ENCODE measurements at regions not wholly inside any gene's neighbourhood (a gene's known extent, or its start where the extent isn't known, plus 50 kb on each side); places are given as distances from the start of the nearest gene placed in this dataset.
A peak's percentile ranks its signal among the peaks of the same experiment; 100 is the strongest.
"Not testable (repeated sequence)": the region's sequence is repeated elsewhere in the genome, so short reads cannot be mapped to it uniquely, and the experiment has no call there.

DNA sequence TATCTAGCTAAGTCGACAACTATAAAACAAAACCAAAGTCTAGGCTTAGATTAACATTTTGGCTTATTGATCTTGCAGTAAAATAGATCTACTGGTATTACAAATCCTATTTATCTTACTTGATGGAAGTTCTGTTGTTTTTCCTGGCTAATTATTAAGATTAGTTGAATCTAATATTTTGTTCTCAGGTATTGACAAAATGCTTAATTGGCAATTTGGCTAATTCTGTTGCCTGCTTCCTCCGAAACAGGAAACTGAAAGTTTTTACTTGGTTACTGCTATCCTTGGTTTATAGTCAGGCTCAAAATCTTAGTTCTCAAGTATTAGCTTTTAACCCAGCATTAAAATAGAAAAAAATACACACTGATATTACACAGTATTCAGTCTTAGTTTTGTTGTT, 820.5 kb downstream of the NR2F1-AS1 start:
- no peak for DNase-seq (ENCODE audit: low read depth in 4 of 4, low spot score in 3 of 4)

DNA sequence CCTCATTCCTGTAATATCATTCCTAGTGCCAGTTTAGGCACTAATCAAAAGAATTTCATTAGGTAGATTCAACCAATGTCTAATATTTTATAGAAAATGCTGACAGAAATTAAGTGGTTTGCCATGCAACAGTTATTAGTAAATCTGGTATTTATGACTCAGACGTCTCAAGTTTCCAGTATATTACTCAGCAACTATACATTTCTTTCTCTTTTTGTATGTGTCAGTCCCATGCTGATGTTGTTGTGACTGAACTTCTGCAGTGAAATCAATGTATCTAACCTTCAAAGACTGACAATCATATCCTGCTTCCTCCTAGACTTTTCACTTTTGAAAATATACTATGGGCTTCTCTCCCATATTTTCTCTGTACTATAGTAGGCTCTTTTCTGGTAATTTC, 822.5 kb downstream of the NR2F1-AS1 start:
- DNase-seq (ENCODE audit: low read depth in 4 of 4, low spot score in 3 of 4): no peak

DNA sequence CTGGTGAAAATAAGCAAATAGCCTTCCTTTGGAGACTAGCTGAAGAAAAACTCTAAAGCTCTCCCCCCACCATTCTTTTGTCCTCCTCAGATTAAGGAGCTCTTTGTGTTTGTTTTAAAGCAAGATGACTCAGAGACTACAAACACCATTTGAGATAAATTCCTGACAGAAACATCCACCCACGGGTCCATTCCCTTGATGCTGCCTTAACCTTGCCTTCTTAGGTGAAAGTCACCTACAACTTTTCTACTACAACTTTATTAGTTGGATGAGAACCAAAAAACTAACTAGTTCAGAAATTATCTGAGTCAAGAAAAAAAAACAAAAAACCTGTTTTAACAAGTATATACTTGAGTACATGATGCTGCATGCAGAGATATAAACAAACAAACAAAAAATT, 831.1 kb downstream of the NR2F1-AS1 start:
- no peak for DNase-seq (ENCODE audit: low read depth in 4 of 4, low spot score in 3 of 4)

DNA sequence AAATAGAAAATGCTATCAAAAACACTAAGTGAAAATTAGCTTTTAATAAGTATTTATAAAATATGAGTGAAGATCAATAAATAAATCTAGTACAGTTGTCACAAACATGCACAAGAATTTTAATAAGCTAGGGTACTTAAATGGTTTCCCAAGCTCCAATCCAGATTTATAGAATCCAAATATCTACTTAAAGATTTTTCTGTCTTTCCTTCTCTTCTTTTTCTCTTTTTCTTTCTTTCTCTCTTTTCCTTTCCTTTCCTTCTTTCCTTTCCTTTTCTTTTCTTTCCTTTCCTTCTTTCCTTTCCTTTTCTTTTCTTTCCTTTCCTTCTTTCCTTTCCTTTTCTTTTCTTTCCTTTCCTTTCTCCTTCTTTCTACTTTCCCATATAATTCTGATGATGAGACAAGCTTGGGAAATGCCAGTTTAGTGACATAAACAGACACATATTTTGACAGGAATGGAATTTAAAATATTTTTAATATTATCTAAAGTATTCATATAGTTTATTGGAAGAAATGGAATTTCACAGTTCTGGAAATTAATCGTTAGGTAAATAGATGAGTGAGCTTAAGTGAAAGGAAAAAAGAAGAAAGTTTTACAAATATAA, 832.8 kb downstream of the NR2F1-AS1 start:
- no peak for DNase-seq (ENCODE audit: low read depth in 4 of 4, low spot score in 3 of 4)

DNA sequence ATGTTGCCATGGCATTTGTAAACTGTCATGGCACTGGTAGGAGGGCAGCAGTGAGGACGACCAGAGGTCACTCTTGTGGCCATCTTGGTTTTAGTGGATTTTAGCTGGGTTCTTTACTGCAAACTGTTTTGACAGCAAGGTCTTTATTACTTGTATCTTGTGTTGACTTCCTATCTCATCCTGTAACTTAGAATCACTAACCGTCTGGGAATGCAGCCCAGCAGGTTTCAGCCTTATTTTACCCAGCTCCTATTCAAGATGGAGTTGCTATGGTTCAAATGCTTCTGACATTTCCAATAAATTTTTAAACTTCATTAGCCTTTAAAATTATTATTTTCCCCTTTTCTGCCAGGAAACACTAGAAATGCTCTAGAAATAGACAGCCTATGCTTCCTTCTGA, 839.1 kb downstream of the NR2F1-AS1 start:
- DNase-seq (ENCODE audit: low read depth in 4 of 4, low spot score in 3 of 4): no peak

DNA sequence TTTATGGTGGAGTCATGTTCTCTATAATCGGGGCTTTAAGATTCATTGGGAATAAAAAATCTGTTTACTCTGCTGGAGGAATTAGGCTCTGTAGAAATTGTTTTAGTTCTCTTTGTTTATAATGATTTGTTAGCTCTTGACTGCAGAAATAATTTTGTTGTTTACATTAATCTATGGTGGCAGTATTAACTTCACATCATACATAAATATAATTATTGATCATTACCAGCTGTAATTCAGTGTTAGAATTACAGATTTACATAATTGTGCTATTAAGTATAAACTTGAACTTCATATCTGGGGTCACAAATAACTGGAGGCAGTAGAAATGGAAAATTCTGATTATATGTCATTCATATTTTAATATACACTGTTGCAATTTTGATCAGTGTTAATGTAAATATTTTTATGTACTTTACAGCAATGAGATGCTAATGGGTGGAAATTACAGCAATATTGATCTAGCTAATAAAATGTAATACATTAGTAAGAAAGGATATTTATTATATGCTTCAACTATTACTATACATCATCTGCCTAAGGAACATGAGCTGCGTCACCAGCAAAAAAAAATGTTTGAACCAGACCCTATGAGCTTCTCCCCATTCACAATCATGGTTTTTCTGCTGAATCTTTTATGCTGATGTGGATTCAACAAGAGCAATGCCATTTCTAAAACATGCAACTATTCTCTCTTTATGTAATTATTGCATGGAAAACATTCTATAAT, 846.6 kb downstream of the NR2F1-AS1 start:
- no peak for DNase-seq (ENCODE audit: low read depth in 4 of 4, low spot score in 3 of 4)

DNA sequence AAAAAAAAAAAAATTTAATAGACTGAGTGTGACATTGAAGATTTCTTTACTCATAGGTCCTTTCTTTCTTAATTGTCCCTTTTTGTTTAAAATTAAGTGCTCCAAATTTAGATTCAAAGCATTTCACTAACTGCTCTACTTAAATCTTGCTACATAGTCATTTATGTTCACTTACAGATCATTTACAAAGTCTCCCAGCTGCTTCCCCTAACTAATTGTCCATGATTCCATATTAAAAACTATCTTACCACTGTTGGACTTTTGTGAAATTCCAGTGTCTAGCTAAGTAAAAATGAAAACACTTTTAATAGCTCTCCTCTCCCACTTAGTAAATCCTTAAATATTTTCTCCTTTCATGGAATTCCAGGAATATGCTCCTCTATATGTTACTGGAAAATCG, 850.5 kb downstream of the NR2F1-AS1 start:
- DNase-seq (ENCODE audit: low read depth in 4 of 4, low spot score in 3 of 4): no peak

DNA sequence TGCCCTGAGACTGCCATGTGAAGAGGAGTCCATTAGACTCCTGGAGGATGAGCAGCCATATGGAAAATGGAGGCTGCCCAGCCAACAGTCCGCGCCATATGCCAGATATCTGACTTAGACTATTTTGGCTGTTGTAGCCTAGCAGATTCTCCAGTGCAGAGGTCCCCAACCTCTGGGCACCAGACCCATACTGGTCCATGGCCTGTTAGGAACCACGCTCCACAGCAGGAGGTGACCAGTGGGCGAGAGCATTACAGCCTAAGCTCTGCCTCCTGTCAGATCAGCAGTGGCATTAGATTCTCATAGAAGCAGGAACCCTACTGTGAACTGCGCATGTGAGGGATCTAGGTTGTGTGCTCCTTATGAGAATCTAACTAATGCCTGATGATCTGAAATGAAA, 851.9 kb downstream of the NR2F1-AS1 start:
- no peak for DNase-seq (ENCODE audit: low read depth in 4 of 4, low spot score in 3 of 4)

DNA sequence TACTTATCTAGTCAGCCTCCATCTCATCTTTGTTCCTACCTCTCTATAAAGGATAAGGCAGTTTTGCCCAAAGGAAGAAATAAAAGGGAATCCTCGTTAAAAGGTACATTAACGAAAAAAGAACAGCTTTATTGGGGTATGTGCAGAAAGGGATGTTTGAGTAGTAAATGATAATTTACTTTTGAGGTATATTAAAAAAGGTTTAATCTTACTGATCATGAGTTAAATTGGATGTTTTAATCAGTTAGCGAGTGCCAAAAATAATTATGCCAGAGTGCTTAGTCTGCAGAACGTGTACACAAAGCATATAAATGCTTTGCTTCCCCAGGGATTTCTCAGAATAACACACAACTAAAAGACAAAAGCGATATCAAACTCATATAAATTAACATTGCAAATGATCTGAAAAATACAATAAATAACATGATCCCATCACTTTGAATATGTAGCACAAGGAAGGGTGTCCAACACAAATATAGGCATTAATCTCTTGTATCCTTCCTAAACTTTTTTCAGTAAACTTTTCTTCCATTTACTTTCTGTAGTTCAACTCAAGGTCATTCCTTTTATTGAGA, 865.0 kb downstream of the NR2F1-AS1 start:
- no peak for DNase-seq (ENCODE audit: low read depth in 4 of 4, low spot score in 3 of 4)

DNA sequence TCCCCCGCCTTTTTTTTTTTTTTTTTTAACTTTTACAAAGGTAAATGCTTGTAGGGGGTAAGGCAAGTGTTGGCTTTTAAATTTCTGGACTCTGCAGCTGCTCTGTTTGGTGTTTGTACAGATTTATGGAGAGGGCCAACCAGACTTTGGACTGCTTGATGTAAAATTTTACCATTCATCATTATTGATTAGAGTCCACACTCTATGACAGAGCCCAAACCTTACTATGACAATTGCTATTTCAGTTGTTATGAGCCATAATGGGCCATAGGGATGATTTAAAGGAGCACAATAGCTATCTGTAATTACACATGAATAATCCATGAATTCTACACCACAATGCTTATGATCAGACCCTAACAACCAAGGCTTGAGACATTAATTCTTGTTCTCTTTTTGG, 867.2 kb downstream of the NR2F1-AS1 start:
- no peak for DNase-seq (ENCODE audit: low read depth in 4 of 4, low spot score in 3 of 4)

DNA sequence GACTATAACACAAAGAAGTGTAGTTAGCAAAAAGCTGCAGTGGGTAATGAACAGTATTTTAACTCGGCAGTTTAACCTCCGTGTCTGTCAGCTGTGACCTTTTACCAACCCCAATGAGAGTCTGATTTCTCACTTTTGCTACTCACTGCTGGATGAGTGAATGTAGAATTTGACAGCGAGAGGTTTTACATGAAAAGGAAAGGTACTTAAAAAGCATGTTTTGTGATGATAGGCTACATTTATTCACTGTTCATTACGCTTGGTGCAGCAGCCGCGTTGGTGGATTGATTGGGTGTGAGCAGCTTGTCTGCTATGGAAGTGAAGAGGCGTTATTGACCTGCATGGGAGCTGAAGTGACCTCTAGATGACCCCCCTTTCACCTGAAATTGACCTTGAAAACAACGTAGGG, 867.7 kb downstream of the NR2F1-AS1 start:
- DNase-seq (ENCODE audit: low read depth in 4 of 4, low spot score in 3 of 4): no peak

DNA sequence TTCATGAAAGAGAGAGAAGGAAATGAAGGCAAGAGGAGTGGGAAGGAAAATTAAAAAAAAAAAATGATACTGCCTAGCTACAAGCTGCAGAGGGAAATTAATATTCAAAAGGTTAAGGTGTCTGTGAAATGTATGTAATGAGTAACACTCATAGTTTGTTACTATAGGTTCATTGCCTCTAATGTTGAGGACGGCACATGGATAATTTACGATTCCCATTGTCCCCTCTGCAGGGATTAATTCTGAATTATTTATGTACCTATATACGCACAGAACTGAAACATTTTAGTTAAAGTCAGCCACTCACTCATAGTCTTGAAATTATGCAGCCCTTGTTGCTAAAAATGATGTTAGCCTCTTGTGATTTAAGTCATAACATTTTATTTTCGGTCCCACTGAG, 869.1 kb downstream of the NR2F1-AS1 start:
- DNase-seq (ENCODE audit: low read depth in 4 of 4, low spot score in 3 of 4): no peak

DNA sequence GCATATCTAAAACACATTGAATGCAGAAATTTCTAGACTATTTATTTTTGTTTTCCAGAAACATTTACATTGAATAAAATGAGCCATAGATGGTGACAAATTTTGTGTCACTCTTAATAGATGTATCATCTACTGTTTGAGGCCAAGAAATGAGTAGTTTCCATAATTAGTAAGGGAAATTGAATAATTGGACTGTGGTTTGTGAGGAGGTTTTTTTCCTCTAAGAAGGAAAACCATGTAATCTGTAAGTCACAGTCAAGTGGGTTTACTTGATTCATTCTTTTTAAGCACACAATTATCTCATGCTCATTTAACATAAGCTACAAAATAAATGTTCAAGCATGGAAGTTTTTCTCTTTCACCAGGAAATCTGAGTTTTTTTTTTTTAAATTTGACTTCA, 876.4 kb downstream of the NR2F1-AS1 start:
- DNase-seq (ENCODE audit: low read depth in 4 of 4, low spot score in 3 of 4): no peak

DNA sequence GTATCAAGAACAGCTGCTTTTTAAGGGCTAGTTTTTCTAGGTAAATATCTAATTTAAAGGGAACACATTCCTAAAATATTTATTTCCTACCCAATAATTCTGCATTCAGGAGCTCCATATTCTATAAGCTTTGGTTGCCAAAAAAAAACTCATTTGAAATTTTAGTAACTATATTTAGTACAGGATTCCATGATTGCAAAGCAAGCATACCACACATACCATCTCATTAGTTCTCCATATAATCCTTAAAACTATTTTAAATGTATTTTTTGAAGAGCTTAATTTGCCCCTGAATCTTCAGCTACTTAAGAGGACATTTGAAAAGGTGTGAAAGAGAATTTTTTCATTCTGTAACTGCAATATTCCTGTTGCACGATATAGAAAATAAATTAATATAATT, 877.0 kb downstream of the NR2F1-AS1 start:
- no peak for DNase-seq (ENCODE audit: low read depth in 4 of 4, low spot score in 3 of 4)

DNA sequence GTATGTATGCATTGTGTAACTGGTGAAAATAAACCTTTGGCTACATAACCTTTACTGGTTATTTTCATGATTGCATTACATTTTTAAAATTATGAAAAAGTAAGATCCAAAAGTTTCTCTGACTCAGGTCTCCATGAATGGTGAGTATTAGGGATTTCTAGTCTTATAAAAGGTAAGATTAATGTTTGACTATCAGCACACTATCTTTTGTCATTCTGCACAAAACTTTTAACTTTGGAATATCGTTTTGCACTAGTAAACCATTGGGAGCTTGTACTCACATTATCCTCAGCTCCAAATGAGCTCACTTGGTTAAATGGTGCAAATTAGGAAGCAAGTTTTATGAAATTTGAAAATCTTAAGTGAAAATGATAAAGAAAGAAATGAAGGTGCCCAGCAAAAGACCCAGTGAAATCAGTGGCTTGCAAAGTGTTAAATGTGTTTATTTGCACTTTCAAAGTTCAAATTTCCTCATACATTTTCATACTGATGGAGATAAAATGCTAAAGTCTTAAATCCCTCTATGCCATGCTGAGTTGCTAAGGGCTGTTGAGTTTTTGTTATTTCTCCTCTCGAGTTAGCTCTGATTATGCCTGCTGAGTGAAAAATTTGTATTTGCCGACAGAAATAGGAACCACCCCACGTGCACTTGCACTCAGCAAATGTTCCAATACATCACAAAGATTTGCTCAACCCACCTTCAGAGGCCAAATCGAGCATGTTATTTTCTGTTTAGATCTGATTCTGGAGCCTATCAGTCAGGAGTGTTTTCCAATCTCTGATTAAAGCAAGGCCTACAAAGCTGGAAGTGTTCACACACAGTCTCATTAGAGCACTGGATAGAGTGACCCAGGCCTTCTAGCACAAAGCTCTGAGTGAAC, 885.7 kb downstream of the NR2F1-AS1 start:
- no peak for DNase-seq (ENCODE audit: low read depth in 4 of 4, low spot score in 3 of 4)

DNA sequence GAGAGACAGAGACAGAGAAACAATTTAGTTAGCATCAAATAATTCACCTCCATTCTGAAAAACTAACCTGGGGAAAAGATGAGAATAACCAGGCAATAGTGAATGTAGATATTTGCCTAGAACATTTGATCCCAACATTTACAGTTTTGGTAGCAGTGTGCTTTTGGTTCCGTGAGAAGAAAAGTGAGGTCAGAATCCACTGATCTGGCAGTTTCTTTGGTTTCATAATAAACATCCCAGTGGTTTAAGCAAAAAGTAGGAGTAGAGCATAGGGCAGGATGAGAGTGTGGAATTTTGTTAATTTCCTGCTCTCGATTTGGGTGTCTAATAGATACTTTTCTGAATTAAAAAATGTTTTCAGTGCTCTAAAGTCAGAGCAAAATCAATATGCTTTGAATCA, 887.0 kb downstream of the NR2F1-AS1 start:
- DNase-seq (ENCODE audit: low read depth in 4 of 4, low spot score in 3 of 4): no peak

DNA sequence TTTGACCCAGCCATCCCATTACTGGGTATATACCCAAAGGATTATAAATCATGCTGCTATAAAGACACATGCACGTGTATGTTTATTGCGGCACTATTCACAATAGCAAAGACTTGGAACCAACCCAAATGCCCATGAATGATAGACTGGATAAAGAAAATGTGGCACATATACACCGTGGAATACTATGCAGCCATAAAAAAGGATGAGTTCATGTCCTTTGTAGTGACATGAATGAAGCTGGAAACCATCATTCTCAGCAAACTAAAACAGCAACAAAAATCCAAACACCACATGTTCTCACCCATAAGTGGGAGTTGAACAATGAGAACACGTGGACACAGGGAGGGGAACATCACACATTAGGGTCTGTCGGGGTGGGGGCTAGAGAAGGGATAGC, 889.1 kb downstream of the NR2F1-AS1 start:
- DNase-seq (ENCODE audit: low read depth in 4 of 4, low spot score in 3 of 4): not testable (repeated sequence)

DNA sequence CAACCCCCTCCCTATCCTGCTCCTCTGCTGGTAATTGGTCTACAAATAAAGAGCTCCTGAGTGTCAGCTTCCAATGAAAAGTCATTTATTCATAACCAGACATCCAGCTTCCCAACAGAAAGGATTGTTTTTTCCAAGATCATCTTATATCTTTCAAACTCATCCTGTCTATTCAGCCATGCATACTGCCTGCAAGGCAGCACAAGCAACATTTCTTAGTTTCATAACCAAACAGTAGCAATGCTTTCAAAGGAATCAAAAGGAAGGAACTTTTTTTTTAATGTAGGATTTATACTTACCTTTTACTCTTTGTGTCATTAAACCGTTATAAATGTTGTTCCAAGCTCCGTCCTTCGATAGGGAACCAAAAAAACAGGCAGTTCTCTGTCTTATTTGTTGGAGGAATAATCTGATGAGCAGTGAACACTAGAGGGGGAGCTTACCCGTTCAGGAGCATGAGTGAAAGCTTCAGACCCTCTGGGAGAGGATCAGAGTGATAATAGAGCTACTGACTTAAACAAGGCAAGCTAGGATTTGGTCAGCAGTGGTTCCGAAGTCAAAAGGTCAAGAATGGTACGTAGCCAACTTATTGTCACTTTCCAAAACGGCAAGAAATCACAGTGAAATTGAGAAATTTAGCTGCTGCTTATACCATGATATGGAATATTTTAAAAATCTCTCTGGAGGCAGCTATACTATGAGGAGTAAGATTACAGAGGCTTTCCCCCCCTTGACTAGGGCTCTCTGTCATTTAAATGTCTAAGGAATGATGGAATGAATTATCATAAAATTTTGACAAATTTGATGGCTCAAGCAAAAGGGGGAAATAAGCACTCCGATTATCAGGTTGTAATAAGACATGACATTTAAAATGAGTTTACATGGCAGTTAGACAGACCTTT, 892.9 kb downstream of the NR2F1-AS1 start:
- peak in 3 of 4 donors; percentile 29 to 39 (median 39) for DNase-seq (ENCODE audit: low read depth in 4 of 4, low spot score in 3 of 4)

DNA sequence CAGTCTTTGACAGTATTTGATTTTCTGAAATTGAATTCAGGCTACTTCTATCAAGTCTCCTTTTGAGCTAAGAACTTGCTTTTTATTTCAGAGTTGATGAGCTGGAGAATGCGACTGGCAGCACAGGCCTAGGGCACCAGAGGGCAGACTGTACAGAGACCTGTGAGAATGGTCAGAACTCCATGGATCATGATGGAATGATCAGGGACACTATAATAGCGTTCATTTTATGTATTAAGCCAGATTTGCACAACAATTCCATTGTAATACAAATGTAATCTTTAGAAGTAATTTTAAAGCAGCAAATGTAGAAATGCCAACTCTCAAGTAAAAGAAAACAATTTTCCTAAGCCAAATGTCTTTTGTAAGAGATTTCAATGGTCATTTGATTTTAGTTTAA, 902.4 kb downstream of the NR2F1-AS1 start:
- no peak for DNase-seq (ENCODE audit: low read depth in 4 of 4, low spot score in 3 of 4)

All from left renal pelvis (tissue), 4 donors.